Activated CD4-positive, alpha-beta T cell treated with anti-CD3 and anti-CD28 coated beads, Interleukin-2, amount 50 U/mL, for 4 hours (primary cell): ENCODE measurements at regions not wholly inside any gene's neighbourhood (a gene's known extent, or its start where the extent isn't known, plus 50 kb on each side); places are given as distances from the start of the nearest gene placed in this dataset.

Experiments used
- DNase-seq, 2 experiments: peaks; one replicate each; pipeline ENCODE4 v3.0.0-alpha.2; 2020

GRCh38 chr3:106570426-106570825, 701.6 kb upstream of the CBLB start:
- DNase-seq, result no peak

- no peak for DNase-seq
Measured at GRCh38 chr3:106573605-106574004, 704.8 kb upstream of the CBLB start.

GRCh38 chr3:106575029-106575428, 706.2 kb upstream of the CBLB start:
- DNase-seq, result no peak

GRCh38 chr3:106577241-106577640, 708.4 kb upstream of the CBLB start:
- no peak for DNase-seq

- no peak for DNase-seq
Measured at GRCh38 chr3:106578911-106579310, 710.1 kb upstream of the CBLB start.

GRCh38 chr3:106582151-106582550, 713.3 kb upstream of the CBLB start:
- DNase-seq, result no peak

- no peak for DNase-seq
Measured at GRCh38 chr3:106587551-106587950, 718.7 kb upstream of the CBLB start.

GRCh38 chr3:106588739-106589138, 719.9 kb upstream of the CBLB start:
- DNase-seq, result no peak

GRCh38 chr3:106589311-106589942, 720.6 kb upstream of the CBLB start:
- no peak for DNase-seq

GRCh38 chr3:106590216-106590615, 721.4 kb upstream of the CBLB start:
- no peak for DNase-seq

GRCh38 chr3:106593381-106593780, 724.6 kb upstream of the CBLB start:
- no peak for DNase-seq

GRCh38 chr3:106609666-106610301, 741.0 kb upstream of the CBLB start:
- DNase-seq, result peak; percentile 59 to 60

GRCh38 chr3:106610362-106610959, 741.6 kb upstream of the CBLB start:
- no peak for DNase-seq

GRCh38 chr3:106611116-106611515, 742.3 kb upstream of the CBLB start:
- no peak for DNase-seq

GRCh38 chr3:106611841-106612240, 743.0 kb upstream of the CBLB start:
- no peak for DNase-seq

GRCh38 chr3:106616556-106616955, 747.7 kb upstream of the CBLB start:
- DNase-seq, result no peak

GRCh38 chr3:106617276-106617675, 748.5 kb upstream of the CBLB start:
- DNase-seq, result no peak

- no peak for DNase-seq
Measured at GRCh38 chr3:106620646-106621045, 751.8 kb upstream of the CBLB start.

GRCh38 chr3:106624154-106624553, 753.1 kb upstream of the CCDC54 start:
- no peak for DNase-seq

- no peak for DNase-seq
Measured at GRCh38 chr3:106628407-106628806, 748.8 kb upstream of the CCDC54 start.

- no peak for DNase-seq
Measured at GRCh38 chr3:106629215-106629832, 747.9 kb upstream of the CCDC54 start.

- DNase-seq, result no peak
Measured at GRCh38 chr3:106631373-106632108, 745.7 kb upstream of the CCDC54 start.

- DNase-seq, result no peak
Measured at GRCh38 chr3:106635271-106635670, 742.0 kb upstream of the CCDC54 start.
